CD4-positive, alpha-beta T cell (primary cell): ENCODE measurements at regions not wholly inside any gene's neighbourhood (a gene's known extent, or its start where the extent isn't known, plus 50 kb on each side); places are given as distances from the start of the nearest gene placed in this dataset.

Experiments
- ATAC-seq: fragments of 200-7000 bp; cut with Tn5 transposase; one replicate; pipeline ENCODE4 v1.10.0; 2022; ENCODE audit warnings: mild to moderate bottlenecking; ENCODE audit not compliant: poor library complexity
- CTCF ChIA-PET: fragments of 350-600 bp; sonication (Branson Sonifier 250); formaldehyde crosslinking; loops from one replicate; lab custom pipeline; 2021; ENCODE audit warnings: antibody characterized with exemption, inconsistent platforms; lab: Charles Lee
- POLR2A ChIA-PET: fragments of 350-600 bp; sonication (Branson Sonifier 250); formaldehyde crosslinking; loops from one replicate; lab custom pipeline; 2021; ENCODE audit warnings: antibody characterized with exemption, inconsistent platforms; lab: Charles Lee
- DNase-seq, 14 experiments: peaks; one replicate each; pipeline ENCODE4 v3.0.0-alpha.2; 2013 to 2020; ENCODE audit warnings: mixed read lengths in 2 of 14
- H3K27ac ChIP-seq, 2 donors: one replicate each; pipeline versions ENCODE4 v1.5.1 to v1.7.0; 2013; ENCODE audit warnings: low read length in 2 of 2, low read depth in 1 of 2, mild to moderate bottlenecking in 1 of 2
- H3K27me3 ChIP-seq, 2 experiments: 1 replicate in 1 of 2; 2 replicates in 1 of 2; pipeline versions ENCODE4 v1.6.1 to v1.7.0; 2013; ENCODE audit warnings: low read length in 2 of 2, control low read depth in 1 of 2, mild to moderate bottlenecking in 1 of 2, moderate library complexity in 1 of 2; ENCODE audit not compliant: insufficient read depth in 2 of 2, control insufficient read depth in 1 of 2
- H3K36me3 ChIP-seq: one replicate; pipeline ENCODE4 v1.6.1; 2013; ENCODE audit warnings: low read length, control low read depth; ENCODE audit not compliant: insufficient read depth
- H3K4me1 ChIP-seq: one replicate; pipeline ENCODE4 v1.6.1; 2013; ENCODE audit warnings: low read length, control low read depth; ENCODE audit not compliant: insufficient read depth
- H3K4me3 ChIP-seq: one replicate; pipeline ENCODE4 v1.5.1; 2013; ENCODE audit warnings: mild to moderate bottlenecking, low read length, moderate library complexity
- H3K9me3 ChIP-seq, 2 experiments: 1 replicate in 1 of 2; 2 replicates in 1 of 2; pipeline versions ENCODE4 v1.6.1 to v1.7.0; 2013; ENCODE audit warnings: low read length in 2 of 2, mild to moderate bottlenecking in 2 of 2, control low read depth in 1 of 2, moderate library complexity in 1 of 2; ENCODE audit not compliant: control insufficient read depth in 1 of 2, insufficient read depth in 1 of 2
- H3K27ac Mint-ChIP-seq: one replicate; pipeline ENCODE4 v1.8.0; 2020; ENCODE audit warnings: mixed read lengths
- H3K27me3 Mint-ChIP-seq: one replicate; pipeline ENCODE4 v1.8.0; 2021; ENCODE audit warnings: mixed read lengths
- H3K36me3 Mint-ChIP-seq: one replicate; pipeline ENCODE4 v1.8.0; 2021; ENCODE audit warnings: low read depth, mixed read lengths
- H3K4me1 Mint-ChIP-seq: one replicate; pipeline ENCODE4 v1.8.0; 2021; ENCODE audit warnings: low read depth, mixed read lengths
- H3K4me3 Mint-ChIP-seq: one replicate; pipeline ENCODE4 v1.8.0; 2020; ENCODE audit warnings: mild to moderate bottlenecking, mixed read lengths
- H3K9me3 Mint-ChIP-seq: one replicate; pipeline ENCODE4 v1.8.0; 2020; ENCODE audit warnings: mixed read lengths
- CTCF ChIP-seq: fragments of 200-600 bp; IDR thresholded peaks from one replicate; pipeline ENCODE4 v1.8.0; 2022; ENCODE audit warnings: antibody characterized with exemption, mild to moderate bottlenecking
- intact Hi-C, 2 experiments: fragments of 100-400 bp; cut with DNase I in 1 of 2; cut with micrococcal nuclease in 1 of 2; formaldehyde crosslinking; loops; one replicate each; pipeline versions ENCODE4 v1.15.1 to v1.9.0; 2023 to 2025; cut with DNase I, micrococcal nuclease

GRCh38 chr4:148757171-148757570 lies 315.0 kb upstream of the NR3C2 start:
- no peaks in the 10 kb centered on the region for H3K4me1 Mint-ChIP-seq
- ChIA-PET CTCF (no interaction called here), POLR2A (no interaction called here)
- H3K9me3 Mint-ChIP-seq, result peaks cover 18% of the 10 kb centered on the region
- no peak overlapping the region for H3K4me3 Mint-ChIP-seq
- no peaks in the 10 kb centered on the region for H3K27me3 ChIP-seq
- no peak overlapping the region for H3K27ac ChIP-seq
- H3K27me3 Mint-ChIP-seq, result peaks cover 8% of the 10 kb centered on the region
- no peaks in the 10 kb centered on the region for H3K36me3 Mint-ChIP-seq
- peaks cover 0 to 7% of the 10 kb centered on the region in 2 experiments for H3K9me3 ChIP-seq
- H3K4me3 ChIP-seq, result no peak overlapping the region
- H3K27ac Mint-ChIP-seq, result no peak overlapping the region
- H3K4me1 ChIP-seq, result no peaks in the 10 kb centered on the region
- intact Hi-C loops, result no loop called here
- DNase-seq (no peak), ATAC-seq (no peak)
- no peak for TF ChIP-seq CTCF
- no peaks in the 10 kb centered on the region for H3K36me3 ChIP-seq

DNA sequence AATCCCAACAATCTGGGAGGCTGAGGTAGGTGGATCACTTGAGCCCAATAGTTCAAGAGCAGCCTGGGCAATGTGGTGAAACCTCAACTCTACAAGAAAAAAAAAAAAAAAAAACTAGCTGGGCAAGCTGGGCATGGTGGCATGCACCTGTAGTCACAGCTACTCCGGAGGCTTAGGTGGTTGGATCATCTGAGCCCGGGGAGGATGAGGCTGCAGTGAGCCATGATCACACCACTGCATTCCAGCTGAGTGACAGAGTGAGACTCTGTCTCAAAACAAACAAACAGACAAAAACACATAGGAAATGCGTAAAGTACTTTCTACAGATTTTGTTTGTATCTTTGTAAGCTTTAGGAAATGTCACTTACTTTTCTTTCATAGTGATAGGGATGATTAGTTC lies 307.2 kb upstream of the NR3C2 start:
- H3K9me3 ChIP-seq, result no peaks in the 10 kb centered on the region
- ChIA-PET CTCF (interaction anchor here (0.7 kb wide), 1 partner anchor 600 kb away, joined by 3 read pairs; no protein-coding TSS in a partner anchor), POLR2A (no interaction called here)
- Mint-ChIP-seq H3K36me3 (no peaks in the 10 kb centered on the region), H3K4me3 (no peak overlapping the region), H3K27me3 (no peaks in the 10 kb centered on the region), H3K9me3 (no peaks in the 10 kb centered on the region), H3K27ac (no peak overlapping the region), H3K4me1 (no peaks in the 10 kb centered on the region)
- DNase-seq (no peak), ATAC-seq (no peak)
- H3K4me3 ChIP-seq, result no peak overlapping the region
- no peaks in the 10 kb centered on the region for H3K4me1 ChIP-seq
- H3K36me3 ChIP-seq, result no peaks in the 10 kb centered on the region
- H3K27ac ChIP-seq, result no peak overlapping the region
- no peak for TF ChIP-seq CTCF
- intact Hi-C loops, result no loop called here
- no peaks in the 10 kb centered on the region for H3K27me3 ChIP-seq

- Histone ChIP-seq H3K4me1 (no peaks in the 10 kb centered on the region), H3K27ac (no peak overlapping the region), H3K27me3 (no peaks in the 10 kb centered on the region), H3K36me3 (no peaks in the 10 kb centered on the region), H3K9me3 (no peaks in the 10 kb centered on the region), H3K4me3 (no peak overlapping the region)
- no peak for DNase-seq
- TF ChIP-seq CTCF, result no peak
- H3K9me3 Mint-ChIP-seq, result no peaks in the 10 kb centered on the region
- no peaks in the 10 kb centered on the region for H3K27me3 Mint-ChIP-seq
- ATAC-seq, result no peak
- H3K4me1 Mint-ChIP-seq, result no peaks in the 10 kb centered on the region
- ChIA-PET CTCF (no interaction called here), POLR2A (no interaction called here)
- intact Hi-C loops, result no loop called here
- no peak overlapping the region for H3K27ac Mint-ChIP-seq
- no peak overlapping the region for H3K4me3 Mint-ChIP-seq
- no peaks in the 10 kb centered on the region for H3K36me3 Mint-ChIP-seq
Measured at GRCh38 chr4:148747721-148748268, 305.6 kb upstream of the NR3C2 start.
